ENCODE measurements at regions not wholly inside any gene's neighbourhood (a gene's known extent, or its start where the extent isn't known, plus 50 kb on each side); places are given as distances from the start of the nearest gene placed in this dataset.

DNA sequence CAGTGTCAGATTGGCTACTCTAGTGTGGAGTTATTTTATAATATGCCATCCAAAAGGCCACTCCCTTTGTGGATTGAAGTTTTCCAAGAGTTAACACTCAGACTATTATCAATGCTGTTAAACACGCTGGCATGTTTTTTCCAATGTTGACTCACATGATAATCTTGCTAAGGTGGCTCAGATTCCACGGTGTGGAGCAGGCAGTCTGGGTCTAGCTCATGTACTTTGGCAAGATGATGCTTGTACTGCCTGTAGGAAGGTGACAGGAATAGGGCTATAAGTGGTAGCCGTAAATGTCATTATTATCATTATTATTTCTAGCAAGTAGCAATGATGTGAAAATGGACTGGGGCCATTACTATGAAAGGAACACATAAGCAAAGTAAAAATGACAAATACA is 79.4 kb upstream of the TBX20 start:
- no peak overlapping the region for H3K4me3 ChIP-seq (ENCODE audit: low read depth, low read length)
- TF ChIP-seq, protein P1, sequence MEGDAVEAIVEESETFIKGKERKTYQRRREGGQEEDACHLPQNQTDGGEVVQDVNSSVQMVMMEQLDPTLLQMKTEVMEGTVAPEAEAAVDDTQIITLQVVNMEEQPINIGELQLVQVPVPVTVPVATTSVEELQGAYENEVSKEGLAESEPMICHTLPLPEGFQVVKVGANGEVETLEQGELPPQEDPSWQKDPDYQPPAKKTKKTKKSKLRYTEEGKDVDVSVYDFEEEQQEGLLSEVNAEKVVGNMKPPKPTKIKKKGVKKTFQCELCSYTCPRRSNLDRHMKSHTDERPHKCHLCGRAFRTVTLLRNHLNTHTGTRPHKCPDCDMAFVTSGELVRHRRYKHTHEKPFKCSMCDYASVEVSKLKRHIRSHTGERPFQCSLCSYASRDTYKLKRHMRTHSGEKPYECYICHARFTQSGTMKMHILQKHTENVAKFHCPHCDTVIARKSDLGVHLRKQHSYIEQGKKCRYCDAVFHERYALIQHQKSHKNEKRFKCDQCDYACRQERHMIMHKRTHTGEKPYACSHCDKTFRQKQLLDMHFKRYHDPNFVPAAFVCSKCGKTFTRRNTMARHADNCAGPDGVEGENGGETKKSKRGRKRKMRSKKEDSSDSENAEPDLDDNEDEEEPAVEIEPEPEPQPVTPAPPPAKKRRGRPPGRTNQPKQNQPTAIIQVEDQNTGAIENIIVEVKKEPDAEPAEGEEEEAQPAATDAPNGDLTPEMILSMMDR (IDR thresholded peaks at IDR 0.05; ENCODE audit: low read depth, low read length): no peak
- TF ChIP-seq MYC (IDR thresholded peaks at IDR 0.05; ENCODE audit: low read depth, low read length): no peak
- no peak for TF ChIP-seq POLR2A (IDR thresholded peaks at IDR 0.05; ENCODE audit: extremely low read depth, insufficient read length)
- TF ChIP-seq, protein P2, sequence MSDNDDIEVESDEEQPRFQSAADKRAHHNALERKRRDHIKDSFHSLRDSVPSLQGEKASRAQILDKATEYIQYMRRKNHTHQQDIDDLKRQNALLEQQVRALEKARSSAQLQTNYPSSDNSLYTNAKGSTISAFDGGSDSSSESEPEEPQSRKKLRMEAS (IDR thresholded peaks at IDR 0.05; ENCODE audit: low read depth, low read length): no peak
- DNase-seq (ENCODE audit: low read depth): no peak

- DNase-seq (ENCODE audit: low read depth): no peak
- H3K4me3 ChIP-seq (ENCODE audit: low read depth, low read length): no peak overlapping the region
- TF ChIP-seq, protein P1 (IDR thresholded peaks at IDR 0.05; ENCODE audit: low read depth, low read length): no peak
- TF ChIP-seq POLR2A (IDR thresholded peaks at IDR 0.05; ENCODE audit: extremely low read depth, insufficient read length) (no peak), MYC (IDR thresholded peaks at IDR 0.05; ENCODE audit: low read depth, low read length) (no peak)
- TF ChIP-seq, protein P2 (IDR thresholded peaks at IDR 0.05; ENCODE audit: low read depth, low read length): no peak
Observed at GRCh38 chr7:35331730-35332678, 78.1 kb upstream of the TBX20 start.

GRCh38 chr7:35329026-35329425 is 75.1 kb upstream of the TBX20 start:
- H3K4me3 ChIP-seq (ENCODE audit: low read depth, low read length): no peak overlapping the region
- DNase-seq (ENCODE audit: low read depth): no peak
- TF ChIP-seq, protein P2 (IDR thresholded peaks at IDR 0.05; ENCODE audit: low read depth, low read length): no peak
- TF ChIP-seq, protein P1 (IDR thresholded peaks at IDR 0.05; ENCODE audit: low read depth, low read length): no peak
- TF ChIP-seq MYC (IDR thresholded peaks at IDR 0.05; ENCODE audit: low read depth, low read length) (no peak), POLR2A (IDR thresholded peaks at IDR 0.05; ENCODE audit: extremely low read depth, insufficient read length) (no peak)

DNA sequence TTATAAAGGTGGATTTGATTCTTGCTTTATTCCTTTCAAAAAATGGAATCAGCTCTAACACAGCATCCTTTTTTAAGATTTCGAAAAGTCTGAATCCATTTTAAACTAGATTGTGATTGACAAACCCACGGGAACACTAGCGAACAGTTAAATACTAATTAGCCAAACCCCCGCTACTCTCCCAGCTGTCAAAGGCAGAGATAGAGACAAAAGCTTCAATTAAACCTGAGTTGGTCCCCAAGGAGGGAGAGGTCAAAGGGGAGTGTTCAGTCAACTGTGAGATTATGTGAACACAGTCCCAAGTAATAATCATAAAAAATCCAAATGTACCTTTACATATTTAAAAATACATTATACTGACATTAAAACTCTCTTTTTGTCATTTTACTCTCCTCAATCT is 65.7 kb upstream of the TBX20 start:
- TF ChIP-seq POLR2A (IDR thresholded peaks at IDR 0.05; ENCODE audit: extremely low read depth, insufficient read length) (no peak), MYC (IDR thresholded peaks at IDR 0.05; ENCODE audit: low read depth, low read length) (no peak)
- TF ChIP-seq, protein P1 (IDR thresholded peaks at IDR 0.05; ENCODE audit: low read depth, low read length): no peak
- TF ChIP-seq, protein P2 (IDR thresholded peaks at IDR 0.05; ENCODE audit: low read depth, low read length): no peak
- DNase-seq (ENCODE audit: low read depth): no peak
- no peak overlapping the region for H3K4me3 ChIP-seq (ENCODE audit: low read depth, low read length)

DNA sequence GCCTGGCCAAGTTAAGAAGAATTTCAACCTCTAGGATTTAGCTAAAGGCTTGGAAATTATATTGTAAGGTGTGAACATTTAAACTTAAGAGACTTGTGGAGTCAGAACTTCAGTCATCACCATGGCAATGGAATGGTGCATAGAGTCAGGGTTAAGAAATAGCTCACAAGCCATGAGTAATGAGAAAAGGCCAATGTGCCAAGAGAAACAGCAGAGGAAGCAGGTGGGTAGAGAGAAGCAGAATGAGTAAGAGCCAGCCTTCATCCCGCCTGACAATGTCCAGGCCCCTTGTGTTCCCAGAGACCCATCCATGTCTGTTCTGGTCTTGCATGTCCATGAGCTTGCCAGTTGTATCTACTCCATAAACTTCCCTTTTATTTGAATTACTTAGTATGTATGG is 62.6 kb upstream of the TBX20 start:
- DNase-seq (ENCODE audit: low read depth): no peak
- TF ChIP-seq POLR2A (IDR thresholded peaks at IDR 0.05; ENCODE audit: extremely low read depth, insufficient read length) (no peak), MYC (IDR thresholded peaks at IDR 0.05; ENCODE audit: low read depth, low read length) (no peak)
- TF ChIP-seq, protein P2 (IDR thresholded peaks at IDR 0.05; ENCODE audit: low read depth, low read length): no peak
- TF ChIP-seq, protein P1 (IDR thresholded peaks at IDR 0.05; ENCODE audit: low read depth, low read length): no peak
- no peak overlapping the region for H3K4me3 ChIP-seq (ENCODE audit: low read depth, low read length)

All from NB4 (cell line).